Pancreas (tissue), 10 donors: ENCODE measurements at regions not wholly inside any gene's neighbourhood (a gene's known extent, or its start where the extent isn't known, plus 50 kb on each side); places are given as distances from the start of the nearest gene placed in this dataset.

ENCODE experiments used
- ATAC-seq, 4 donors: fragments of 200-7000 bp; cut with Tn5 transposase; one replicate each; pipeline versions ENCODE4 v1.8.0 to v1.9.1; 2020; ENCODE audit warnings: mild to moderate bottlenecking in 4 of 4, moderate library complexity in 4 of 4
- DNase-seq, 6 donors: peaks; one replicate each; pipeline ENCODE4 v3.0.0-alpha.2; 2020
- FAIRE-seq: peaks from 2 replicates; lab custom pipeline; 2012; peaks lifted over from hg19 to GRCh38; lab: Jason Lieb, UNC
- H3K27ac ChIP-seq, 4 donors: fragments of 200-600 bp; sonication (generic); 1 replicate in 3 of 4; 2 replicates in 1 of 4; pipeline versions ENCODE4 v1.5.0 to v1.8.0; 2020
- H3K27me3 ChIP-seq, 4 donors: fragments of 200-600 bp; one replicate each; pipeline ENCODE4 v1.8.0; 2021
- H3K36me3 ChIP-seq, 3 donors: fragments of 200-600 bp; sonication (generic) in 1 of 3; one replicate each; pipeline versions ENCODE4 v1.5.0 to v1.8.0; 2020 to 2021
- H3K4me1 ChIP-seq, 3 donors: fragments of 200-600 bp; one replicate each; pipeline ENCODE4 v1.8.0; 2021
- H3K4me3 ChIP-seq, 4 donors: fragments of 200-600 bp; sonication (generic) in 2 of 4; one replicate each; pipeline versions ENCODE4 v1.5.0 to v1.8.0; 2020 to 2021
- H3K9me3 ChIP-seq, 4 donors: fragments of 200-600 bp; one replicate each; pipeline ENCODE4 v1.8.0; 2021
- CTCF ChIP-seq, 4 donors: fragments of 200-600 bp; sonication (generic) in 3 of 4; IDR thresholded peaks; one replicate each; pipeline versions ENCODE4 v1.5.0 to v1.8.0; 2021; ENCODE audit warnings: antibody characterized with exemption in 4 of 4
- WGBS, 2 donors: extraction: QIAGEN DNeasy Blood & Tissue Kit; methylation state at CpG; one replicate each; pipeline ENCODE4 v1.1.7; 2013; 5-methylcytosine and 5-hydroxymethylcytosine counted together
- intact Hi-C, 3 donors: fragments of 100-400 bp; cut with DNase I; formaldehyde crosslinking; loops; one replicate each; pipeline versions ENCODE4 v1.11.1 to v1.14.2; 2022
- donor health status: healthy with polysubstance abuse.
- donor health status: DM: no; HTN: no; CAD: no; lungs with moderate emphysema.
- donor health status: DM: no; HTN: no; CAD: no.
- donor health status: control.
- donor health status: control.
- donor health status: Bipolar disorder and iron deficiency.
- donor health status: DM: yes; HTN: yes; CAD: no.
- donor health status: DM: no; HTN: no; CAD: no.
- donor health status: DM: no; HTN: no; CAD: no.
- donor health status: DM: yes; HTN: yes; CAD: no.

GRCh38 chr13:106276876-106277275, 258.6 kb downstream of the EFNB2 start:
- H3K27me3 ChIP-seq, result no peaks in the 10 kb centered on the region
- intact Hi-C loops, result no loop called here
- H3K27ac ChIP-seq, result no peak overlapping the region
- 86 to 94% methylated on average over 4 of the region's 4 CpGs for WGBS, 2 donors
- no peak for FAIRE-seq
- H3K9me3 ChIP-seq, result no peaks in the 10 kb centered on the region
- H3K4me1 ChIP-seq, result no peaks in the 10 kb centered on the region
- no peak for TF ChIP-seq CTCF (IDR thresholded peaks at IDR 0.05)
- no peak for ATAC-seq
- H3K4me3 ChIP-seq, result no peak overlapping the region
- no peaks in the 10 kb centered on the region for H3K36me3 ChIP-seq
- DNase-seq, result no peak

GRCh38 chr13:106275446-106276032, 259.9 kb downstream of the EFNB2 start:
- Histone ChIP-seq H3K27me3 (no peaks in the 10 kb centered on the region), H3K4me1 (no peaks in the 10 kb centered on the region), H3K4me3 (no peak overlapping the region), H3K27ac (no peak overlapping the region), H3K9me3 (no peaks in the 10 kb centered on the region), H3K36me3 (no peaks in the 10 kb centered on the region)
- ATAC-seq (no peak), FAIRE-seq (no peak), DNase-seq (no peak)
- WGBS, 2 donors, result 64 to 76% methylated on average over 4 of the region's 4 CpGs
- intact Hi-C loops, result no loop called here
- no peak for TF ChIP-seq CTCF (IDR thresholded peaks at IDR 0.05)

GRCh38 chr13:106274551-106275203, 260.8 kb downstream of the EFNB2 start:
- intact Hi-C loops, result no loop called here
- no peaks in the 10 kb centered on the region for H3K36me3 ChIP-seq
- no peak for FAIRE-seq
- no peak for DNase-seq
- TF ChIP-seq CTCF (IDR thresholded peaks at IDR 0.05), result no peak
- H3K27ac ChIP-seq, result no peak overlapping the region
- WGBS, 2 donors, result 50 to 66% methylated on average over 3 of the region's 3 CpGs
- no peaks in the 10 kb centered on the region for H3K27me3 ChIP-seq
- no peaks in the 10 kb centered on the region for H3K9me3 ChIP-seq
- no peak for ATAC-seq
- no peak overlapping the region for H3K4me3 ChIP-seq
- no peaks in the 10 kb centered on the region for H3K4me1 ChIP-seq

GRCh38 chr13:106263801-106264200, 271.7 kb downstream of the EFNB2 start:
- H3K36me3 ChIP-seq, result no peaks in the 10 kb centered on the region
- DNase-seq (no peak), ATAC-seq (no peak), FAIRE-seq (no peak)
- H3K4me3 ChIP-seq, result no peak overlapping the region
- TF ChIP-seq CTCF (IDR thresholded peaks at IDR 0.05), result no peak
- H3K9me3 ChIP-seq, result no peaks in the 10 kb centered on the region
- intact Hi-C loops, result no loop called here
- no peaks in the 10 kb centered on the region for H3K27me3 ChIP-seq
- no peak overlapping the region for H3K27ac ChIP-seq
- H3K4me1 ChIP-seq, result no peaks in the 10 kb centered on the region
- WGBS, 2 donors, result 56 to 65% methylated on average over 4 of the region's 4 CpGs

GRCh38 chr13:106262886-106263285, 272.6 kb downstream of the EFNB2 start:
- Histone ChIP-seq H3K36me3 (no peaks in the 10 kb centered on the region), H3K9me3 (no peaks in the 10 kb centered on the region), H3K4me1 (no peaks in the 10 kb centered on the region), H3K4me3 (no peak overlapping the region), H3K27ac (no peak overlapping the region), H3K27me3 (no peaks in the 10 kb centered on the region)
- TF ChIP-seq CTCF (IDR thresholded peaks at IDR 0.05), result no peak
- intact Hi-C loops, result no loop called here
- no peak for ATAC-seq
- 81 to 84% methylated on average over 8 of the region's 8 CpGs for WGBS, 2 donors
- no peak for DNase-seq
- FAIRE-seq, result no peak
